ENCODE measurements at regions not wholly inside any gene's neighbourhood (a gene's known extent, or its start where the extent isn't known, plus 50 kb on each side); places are given as distances from the start of the nearest gene placed in this dataset.
"Not testable (repeated sequence)": the region's sequence is repeated elsewhere in the genome, so short reads cannot be mapped to it uniquely, and the experiment has no call there.

DNA sequence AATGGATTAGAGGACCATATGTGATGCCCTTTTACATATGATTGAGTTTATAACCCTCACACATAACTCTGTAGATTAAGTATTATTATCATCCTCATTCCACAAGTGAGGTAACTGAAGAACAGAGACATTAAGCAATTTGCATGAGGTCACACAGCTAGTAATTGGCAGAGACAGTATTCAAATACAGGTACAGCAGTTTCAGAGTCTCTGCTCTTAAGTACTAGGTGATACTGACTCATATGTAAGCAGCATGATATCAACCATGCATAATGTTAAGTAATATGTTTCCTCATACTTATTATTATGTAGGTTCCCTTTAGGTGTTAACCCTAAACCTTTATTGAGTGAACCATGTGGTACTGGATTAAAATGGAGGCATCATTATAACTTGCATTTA is 1562.4 kb upstream of the RAG2 start:
- H3K27me3 ChIP-seq (ENCODE audit: control insufficient read depth, insufficient read depth, low read length), result no peaks in the 10 kb centered on the region
- H3K4me3 ChIP-seq (ENCODE audit: insufficient read depth, low read depth, low read length), result no peak overlapping the region
- no peak for DNase-seq
- no peaks in the 10 kb centered on the region for H3K36me3 ChIP-seq (replicated peaks; ENCODE audit: control insufficient read depth, insufficient read depth, low read length)

DNA sequence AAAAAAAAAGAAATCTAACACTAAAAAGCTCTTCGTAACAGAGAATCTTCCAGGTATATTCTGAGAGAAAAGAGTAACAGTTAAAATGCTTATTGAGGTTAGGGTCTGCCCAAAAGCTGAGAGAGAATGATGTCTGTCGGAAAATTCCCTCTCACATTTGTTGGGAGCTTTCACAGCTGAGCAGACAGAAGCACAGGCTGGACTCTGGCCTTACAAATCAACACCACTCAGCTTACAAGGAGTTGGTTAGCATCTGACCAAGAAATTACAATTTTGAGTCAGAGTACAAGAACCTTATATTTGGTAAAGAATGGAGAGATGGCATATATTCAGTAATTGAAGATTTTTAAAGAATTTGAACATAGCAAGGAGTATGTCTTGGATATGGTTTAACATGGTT is 1561.0 kb upstream of the RAG2 start:
- Histone ChIP-seq H3K4me3 (ENCODE audit: insufficient read depth, low read depth, low read length) (no peak overlapping the region), H3K27me3 (ENCODE audit: control insufficient read depth, insufficient read depth, low read length) (no peaks in the 10 kb centered on the region), H3K36me3 (replicated peaks; ENCODE audit: control insufficient read depth, insufficient read depth, low read length) (no peaks in the 10 kb centered on the region)
- DNase-seq, result no peak

DNA sequence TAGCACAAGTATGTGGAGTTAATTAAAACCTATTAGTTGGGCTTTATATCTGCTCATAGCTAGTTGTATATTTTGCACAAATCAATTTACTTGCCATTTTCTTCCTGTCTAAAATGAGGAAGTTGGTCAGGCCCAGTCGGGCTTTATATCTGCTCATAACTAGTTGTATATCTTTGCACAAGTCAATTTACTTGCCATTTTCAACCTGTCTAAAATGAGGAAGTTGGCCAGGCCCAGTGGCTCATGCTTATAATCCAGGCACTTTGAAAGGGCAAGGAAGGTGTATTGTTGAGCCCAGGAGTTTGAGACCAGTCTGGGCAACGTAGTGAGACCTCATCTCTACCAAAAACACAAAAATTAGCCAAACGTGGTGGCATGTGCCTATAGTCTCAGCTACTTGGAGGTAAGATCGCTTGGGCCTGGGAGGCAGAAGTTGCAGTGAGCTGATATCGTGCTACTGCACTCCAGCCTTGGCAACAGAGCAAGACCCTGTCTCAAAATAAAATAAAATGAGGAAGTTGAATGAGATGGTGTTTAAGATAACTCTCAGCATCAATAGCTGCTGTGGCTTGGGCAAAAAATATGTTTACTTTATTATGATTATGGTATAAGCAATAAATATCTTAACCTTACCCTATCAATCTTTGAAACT is 1558.6 kb upstream of the RAG2 start:
- Histone ChIP-seq H3K4me3 (ENCODE audit: insufficient read depth, low read depth, low read length) (no peak overlapping the region), H3K36me3 (replicated peaks; ENCODE audit: control insufficient read depth, insufficient read depth, low read length) (no peaks in the 10 kb centered on the region), H3K27me3 (ENCODE audit: control insufficient read depth, insufficient read depth, low read length) (no peaks in the 10 kb centered on the region)
- no peak for DNase-seq

DNA sequence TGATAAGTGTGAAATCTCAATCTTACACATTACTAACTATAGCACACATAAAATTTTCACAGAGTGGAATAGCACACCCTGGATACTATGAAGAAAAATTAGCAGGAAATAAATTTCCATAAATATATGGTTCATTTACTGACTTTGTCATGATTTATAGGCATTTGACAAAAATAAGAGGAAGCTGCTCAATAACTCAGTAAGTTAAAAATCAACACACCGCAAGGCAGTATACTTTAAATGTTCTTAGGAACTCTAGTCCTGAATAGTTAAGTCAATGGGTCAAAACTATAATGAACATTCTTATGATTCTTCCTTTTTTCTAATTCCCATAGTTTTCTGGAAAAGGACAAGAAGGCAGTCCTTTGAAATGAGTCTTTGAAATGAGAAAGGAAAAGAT is 1557.8 kb upstream of the RAG2 start:
- no peak overlapping the region for H3K4me3 ChIP-seq (ENCODE audit: insufficient read depth, low read depth, low read length)
- H3K27me3 ChIP-seq (ENCODE audit: control insufficient read depth, insufficient read depth, low read length), result no peaks in the 10 kb centered on the region
- DNase-seq, result no peak
- H3K36me3 ChIP-seq (replicated peaks; ENCODE audit: control insufficient read depth, insufficient read depth, low read length), result no peaks in the 10 kb centered on the region

DNA sequence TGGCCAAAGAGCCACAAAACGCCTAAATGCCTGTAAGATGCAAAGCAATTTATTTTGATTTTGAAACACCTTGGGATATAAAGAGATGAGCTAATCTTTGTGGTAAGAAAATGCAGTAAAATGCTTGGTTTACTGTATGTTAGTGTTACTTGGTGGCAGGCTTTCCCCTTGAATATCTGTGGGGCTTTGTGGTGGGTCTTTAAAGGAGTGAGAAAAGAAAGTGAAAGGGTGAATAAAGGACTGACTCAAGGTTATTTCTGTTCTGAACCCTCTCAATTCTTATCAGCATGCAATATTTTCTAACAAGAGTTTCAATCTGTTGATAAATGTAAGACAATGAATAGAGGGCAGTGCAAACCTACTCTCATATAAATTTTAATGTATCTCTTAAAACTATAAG is 1555.9 kb upstream of the RAG2 start:
- no peaks in the 10 kb centered on the region for H3K36me3 ChIP-seq (replicated peaks; ENCODE audit: control insufficient read depth, insufficient read depth, low read length)
- no peak overlapping the region for H3K4me3 ChIP-seq (ENCODE audit: insufficient read depth, low read depth, low read length)
- DNase-seq, result no peak
- H3K27me3 ChIP-seq (ENCODE audit: control insufficient read depth, insufficient read depth, low read length), result no peaks in the 10 kb centered on the region

DNA sequence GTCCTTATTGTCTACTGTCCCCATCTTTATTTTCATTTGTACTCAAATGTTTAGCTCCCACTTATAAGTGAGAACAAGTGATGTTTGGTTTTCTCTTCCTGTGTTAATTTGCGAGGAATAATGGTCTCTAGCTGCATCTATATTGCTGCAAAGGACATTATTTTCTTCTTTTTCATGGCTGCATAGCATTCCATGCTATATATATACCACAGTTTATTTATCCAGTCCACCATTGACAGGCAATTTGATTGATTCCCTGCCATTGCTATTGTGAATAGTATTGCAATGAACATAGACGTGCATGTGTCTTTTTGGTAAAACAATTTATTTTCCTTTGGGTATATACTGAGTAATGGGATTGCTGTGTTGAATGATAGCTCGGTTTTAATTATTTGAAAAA is 1545.8 kb upstream of the RAG2 start:
- no peak overlapping the region for H3K4me3 ChIP-seq (ENCODE audit: insufficient read depth, low read depth, low read length)
- no peaks in the 10 kb centered on the region for H3K27me3 ChIP-seq (ENCODE audit: control insufficient read depth, insufficient read depth, low read length)
- no peaks in the 10 kb centered on the region for H3K36me3 ChIP-seq (replicated peaks; ENCODE audit: control insufficient read depth, insufficient read depth, low read length)
- DNase-seq, result no peak

DNA sequence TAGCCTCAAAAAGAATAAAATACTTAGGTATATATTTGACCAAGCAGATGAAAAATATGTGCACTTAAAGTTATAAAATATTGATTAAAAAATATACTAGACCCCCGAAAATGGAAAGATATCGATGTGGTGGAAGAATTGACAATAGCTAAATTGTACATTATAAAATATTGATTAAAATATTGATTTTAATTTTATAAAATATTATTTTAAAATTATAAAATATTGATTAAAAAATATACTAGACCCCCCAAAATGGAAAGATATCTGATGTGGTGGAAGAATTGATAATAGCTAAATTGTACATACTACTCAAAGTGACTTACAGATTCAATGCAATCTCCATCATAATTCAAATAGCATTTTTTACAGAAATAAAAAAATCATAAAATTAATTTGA is 1540.9 kb upstream of the RAG2 start:
- no peak for DNase-seq
- H3K27me3 ChIP-seq (ENCODE audit: control insufficient read depth, insufficient read depth, low read length), result no peaks in the 10 kb centered on the region
- H3K4me3 ChIP-seq (ENCODE audit: insufficient read depth, low read depth, low read length), result no peak overlapping the region
- H3K36me3 ChIP-seq (replicated peaks; ENCODE audit: control insufficient read depth, insufficient read depth, low read length), result no peaks in the 10 kb centered on the region

DNA sequence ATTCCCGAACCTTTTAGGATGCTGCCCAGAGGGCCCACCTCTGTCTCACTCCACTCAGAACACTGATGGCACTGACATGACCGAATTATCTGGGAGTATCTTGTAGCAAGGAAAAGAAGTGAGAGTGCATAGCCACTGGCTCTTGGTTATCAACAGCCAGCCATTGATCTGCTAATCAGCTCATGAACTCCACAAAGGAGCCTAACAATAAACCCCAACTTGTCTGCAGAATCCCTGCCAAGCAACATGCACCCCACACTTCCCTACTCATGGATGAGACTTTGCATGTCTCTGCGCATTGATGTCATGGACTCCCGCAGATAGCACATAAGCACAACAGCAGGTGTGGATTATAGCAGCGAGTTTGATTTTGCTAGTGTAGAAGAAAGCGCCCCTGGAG is 1538.9 kb upstream of the RAG2 start:
- no peaks in the 10 kb centered on the region for H3K36me3 ChIP-seq (replicated peaks; ENCODE audit: control insufficient read depth, insufficient read depth, low read length)
- H3K4me3 ChIP-seq (ENCODE audit: insufficient read depth, low read depth, low read length), result no peak overlapping the region
- H3K27me3 ChIP-seq (ENCODE audit: control insufficient read depth, insufficient read depth, low read length), result no peaks in the 10 kb centered on the region
- DNase-seq, result no peak

DNA sequence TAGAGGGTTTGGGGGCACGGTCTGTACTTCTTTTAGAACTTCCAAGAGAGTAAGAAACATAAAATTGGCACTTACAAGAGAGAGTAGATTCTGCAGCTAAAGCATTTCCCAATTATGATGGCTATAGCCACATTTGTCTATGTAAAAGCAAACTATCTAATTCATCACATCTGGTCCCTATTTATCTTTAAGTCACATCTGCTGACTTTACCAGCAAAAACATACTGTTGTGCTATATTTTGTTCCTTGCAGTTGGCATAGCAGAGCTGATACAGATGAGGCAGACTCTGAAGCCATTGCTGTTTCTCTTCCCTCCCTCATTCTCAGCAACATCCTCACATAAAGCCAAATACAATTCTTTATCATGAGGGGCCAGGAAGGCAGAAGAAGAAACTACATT is 1533.5 kb upstream of the RAG2 start:
- H3K4me3 ChIP-seq (ENCODE audit: insufficient read depth, low read depth, low read length), result no peak overlapping the region

DNA sequence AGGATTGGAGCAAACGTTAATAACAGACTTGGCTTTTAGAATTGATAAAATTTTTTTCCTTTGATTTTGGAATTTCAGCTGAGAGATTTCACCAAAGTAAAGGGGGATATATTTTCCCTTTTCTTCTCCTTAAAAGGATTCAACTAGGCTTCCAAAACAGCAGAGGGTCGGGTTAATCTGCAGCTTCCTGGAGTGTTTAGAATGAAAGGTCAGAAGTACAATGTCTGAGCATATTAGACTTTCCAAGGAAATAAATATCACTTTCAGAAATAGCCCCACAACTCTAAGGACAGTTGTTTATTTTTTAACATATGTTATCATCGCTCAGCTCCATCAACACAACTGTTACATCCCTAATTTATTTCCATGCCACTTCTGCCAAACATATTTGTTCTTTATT is 1532.9 kb upstream of the RAG2 start:
- no peaks in the 10 kb centered on the region for H3K36me3 ChIP-seq (replicated peaks; ENCODE audit: control insufficient read depth, insufficient read depth, low read length)
- no peak for DNase-seq
- no peaks in the 10 kb centered on the region for H3K27me3 ChIP-seq (ENCODE audit: control insufficient read depth, insufficient read depth, low read length)

More for the DNA sequence above, 1533.5 kb upstream of the RAG2 start:
- Histone ChIP-seq H3K27me3 (ENCODE audit: control insufficient read depth, insufficient read depth, low read length) (no peaks in the 10 kb centered on the region), H3K36me3 (replicated peaks; ENCODE audit: control insufficient read depth, insufficient read depth, low read length) (no peaks in the 10 kb centered on the region)
- no peak for DNase-seq

DNA sequence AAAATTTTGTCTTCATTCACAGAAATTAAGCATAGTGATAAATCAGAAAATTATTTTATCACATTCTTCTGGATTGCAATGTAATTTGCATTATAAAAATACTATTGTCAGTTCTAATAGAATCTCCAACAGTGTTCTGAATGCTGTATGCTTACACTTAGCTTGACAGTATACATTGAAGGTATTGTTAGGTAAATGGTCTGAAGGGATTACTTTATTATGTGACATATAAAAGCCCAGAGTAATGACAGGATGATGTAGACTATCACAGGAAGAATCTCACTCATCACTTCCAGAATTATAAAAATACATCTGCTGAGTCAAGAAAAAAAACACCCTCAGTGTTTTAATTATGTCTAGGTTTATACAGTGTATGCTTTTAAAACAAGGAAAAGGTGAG is 1532.5 kb upstream of the RAG2 start:
- H3K4me3 ChIP-seq (ENCODE audit: insufficient read depth, low read depth, low read length), result no peak overlapping the region
- DNase-seq, result no peak
- H3K36me3 ChIP-seq (replicated peaks; ENCODE audit: control insufficient read depth, insufficient read depth, low read length), result no peaks in the 10 kb centered on the region
- H3K27me3 ChIP-seq (ENCODE audit: control insufficient read depth, insufficient read depth, low read length), result no peaks in the 10 kb centered on the region

More for the DNA sequence above, 1532.9 kb upstream of the RAG2 start:
- H3K4me3 ChIP-seq (ENCODE audit: insufficient read depth, low read depth, low read length), result no peak overlapping the region

DNA sequence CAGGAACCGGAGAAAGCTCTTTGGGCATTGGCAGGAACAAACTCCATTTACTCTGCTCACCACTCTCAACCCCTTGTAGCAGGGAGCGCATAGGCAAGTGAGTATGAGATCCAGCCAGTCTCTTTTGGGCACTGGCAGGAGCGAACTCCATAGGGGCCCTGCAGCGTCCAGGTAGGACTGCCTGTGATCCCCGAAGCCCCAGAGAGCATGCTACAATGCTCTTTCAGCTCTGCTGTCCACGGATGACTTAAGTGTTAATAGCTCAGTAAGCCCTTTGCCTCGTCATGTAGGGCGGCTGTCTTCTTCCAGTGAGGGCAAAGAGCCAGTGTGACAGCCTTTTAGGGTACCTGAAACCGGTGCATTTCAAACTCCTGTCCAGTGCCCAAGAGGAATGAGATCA is 1525.6 kb upstream of the RAG2 start:
- Histone ChIP-seq H3K4me3 (ENCODE audit: insufficient read depth, low read depth, low read length) (no peak overlapping the region), H3K27me3 (ENCODE audit: control insufficient read depth, insufficient read depth, low read length) (no peaks in the 10 kb centered on the region), H3K36me3 (replicated peaks; ENCODE audit: control insufficient read depth, insufficient read depth, low read length) (no peaks in the 10 kb centered on the region)
- DNase-seq, result no peak

DNA sequence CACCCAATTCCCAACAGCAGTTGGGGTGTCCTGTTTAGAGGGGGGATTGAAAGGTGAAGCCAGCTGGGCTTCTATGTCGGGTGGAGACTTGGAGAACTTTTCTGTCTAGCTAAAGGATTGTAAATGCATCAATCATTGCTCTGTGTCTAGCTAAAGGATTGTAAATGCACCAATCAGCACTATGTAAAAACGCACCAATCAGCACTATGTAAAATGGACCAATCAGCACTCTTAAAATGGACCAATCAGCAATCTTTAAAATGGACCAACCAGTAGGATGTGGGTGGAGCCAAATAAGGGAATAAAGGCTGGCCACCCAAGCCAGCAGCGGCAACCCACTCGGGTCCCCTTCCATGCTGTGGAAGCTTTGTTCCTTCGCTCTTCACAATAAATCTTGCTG is 1518.6 kb upstream of the RAG2 start:
- H3K4me3 ChIP-seq (ENCODE audit: insufficient read depth, low read depth, low read length); H3K36me3 ChIP-seq (replicated peaks; ENCODE audit: control insufficient read depth, insufficient read depth, low read length); H3K27me3 ChIP-seq (ENCODE audit: control insufficient read depth, insufficient read depth, low read length); DNase-seq: not testable (repeated sequence)

DNA sequence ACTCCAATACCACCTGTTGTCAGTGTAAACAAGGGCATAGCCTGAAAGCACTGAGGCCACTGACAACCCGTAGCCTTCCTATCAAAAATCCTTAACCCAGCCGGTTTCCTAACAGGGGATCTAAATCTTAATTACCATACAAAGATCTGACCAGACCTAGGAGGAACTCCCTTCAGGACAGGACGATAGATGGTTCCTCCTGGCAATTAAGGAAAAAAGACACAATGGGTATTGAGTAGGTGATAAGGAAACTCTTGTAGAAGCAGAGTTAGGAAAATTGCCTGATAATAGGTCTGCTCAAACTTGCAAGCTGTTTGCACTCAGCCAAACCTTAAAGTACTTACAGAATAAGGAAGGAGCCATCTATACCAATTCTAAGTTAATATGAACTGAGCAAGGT is 1517.3 kb upstream of the RAG2 start:
- not testable (repeated sequence) for DNase-seq; H3K4me3 ChIP-seq (ENCODE audit: insufficient read depth, low read depth, low read length); H3K36me3 ChIP-seq (replicated peaks; ENCODE audit: control insufficient read depth, insufficient read depth, low read length); H3K27me3 ChIP-seq (ENCODE audit: control insufficient read depth, insufficient read depth, low read length)

DNA sequence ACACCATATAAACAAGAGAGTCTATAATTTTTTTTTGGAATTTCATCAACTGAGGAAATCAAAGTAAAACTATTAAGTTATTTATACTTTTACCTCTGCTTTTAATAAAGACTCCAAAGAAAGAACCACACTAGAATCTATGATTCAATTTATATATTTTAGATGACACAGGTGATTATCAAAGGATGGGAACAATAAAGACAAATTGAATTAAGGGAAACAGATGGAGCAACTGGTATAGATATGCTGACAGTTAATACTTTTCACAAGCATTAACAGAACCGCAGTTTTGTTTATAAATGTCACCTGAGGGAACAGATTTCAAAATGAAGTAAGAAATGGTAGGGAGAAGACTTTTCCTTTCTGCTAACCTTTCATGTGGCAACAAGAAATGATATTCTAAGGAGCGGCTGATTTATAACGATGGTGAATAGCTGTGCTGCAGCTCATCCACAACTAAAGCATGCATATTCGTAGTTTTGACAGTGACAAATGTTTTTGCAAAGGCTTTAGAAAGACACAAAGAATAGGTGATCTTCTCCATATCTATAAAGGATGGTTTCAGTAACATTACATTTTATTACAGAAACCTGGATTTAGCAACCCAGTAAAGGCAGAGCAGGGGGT is 1502.9 kb upstream of the RAG2 start:
- no peak for DNase-seq
- Histone ChIP-seq H3K36me3 (replicated peaks; ENCODE audit: control insufficient read depth, insufficient read depth, low read length) (no peaks in the 10 kb centered on the region), H3K4me3 (ENCODE audit: insufficient read depth, low read depth, low read length) (no peak overlapping the region), H3K27me3 (ENCODE audit: control insufficient read depth, insufficient read depth, low read length) (no peaks in the 10 kb centered on the region)

DNA sequence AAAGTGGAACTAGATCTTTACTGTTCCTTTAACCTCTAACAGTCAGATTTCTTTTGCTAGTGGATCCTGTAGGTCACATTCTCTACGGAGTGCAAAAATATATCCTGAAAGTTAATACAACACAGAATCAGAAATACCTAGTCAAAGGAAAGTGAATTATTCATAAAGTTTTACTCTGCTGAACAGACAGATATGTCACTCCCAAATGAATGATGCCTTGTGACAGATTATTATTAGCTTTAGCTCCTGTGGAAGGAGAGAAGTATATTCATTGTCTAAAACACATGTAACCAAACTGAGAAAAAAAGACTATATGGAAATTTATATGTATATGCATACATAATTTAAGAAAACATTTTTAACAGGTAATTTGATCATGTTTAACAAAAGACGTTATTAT is 1497.2 kb upstream of the RAG2 start:
- no peaks in the 10 kb centered on the region for H3K36me3 ChIP-seq (replicated peaks; ENCODE audit: control insufficient read depth, insufficient read depth, low read length)
- no peaks in the 10 kb centered on the region for H3K27me3 ChIP-seq (ENCODE audit: control insufficient read depth, insufficient read depth, low read length)
- no peak overlapping the region for H3K4me3 ChIP-seq (ENCODE audit: insufficient read depth, low read depth, low read length)
- no peak for DNase-seq

All from H7 (cell line).